ENCODE measurements at regions not wholly inside any gene's neighbourhood (a gene's known extent, or its start where the extent isn't known, plus 50 kb on each side); places are given as distances from the start of the nearest gene placed in this dataset.

- H3K4me1 ChIP-seq: no peaks in the 10 kb centered on the region
- H3K36me3 ChIP-seq: no peaks in the 10 kb centered on the region
- no peak for DNase-seq
- H3K27me3 ChIP-seq: no peaks in the 10 kb centered on the region
- no peaks in the 10 kb centered on the region for H3K9me3 ChIP-seq
- H3K4me3 ChIP-seq (ENCODE audit: low read depth, low read length): no peak overlapping the region
- no peak for TF ChIP-seq CTCF (IDR thresholded peaks at IDR 0.05; ENCODE audit: low read depth, low read length)
Measured at GRCh38 chr4:136909626-136910025, 622.7 kb downstream of the PCDH18 start.

GRCh38 chr4:136908122-136908521 lies 624.2 kb downstream of the PCDH18 start:
- Histone ChIP-seq H3K4me3 (ENCODE audit: low read depth, low read length) (no peak overlapping the region), H3K36me3 (no peaks in the 10 kb centered on the region), H3K27me3 (no peaks in the 10 kb centered on the region), H3K4me1 (no peaks in the 10 kb centered on the region), H3K9me3 (no peaks in the 10 kb centered on the region)
- DNase-seq: no peak
- TF ChIP-seq CTCF (IDR thresholded peaks at IDR 0.05; ENCODE audit: low read depth, low read length): no peak

GRCh38 chr4:136900696-136901095 lies 631.6 kb downstream of the PCDH18 start:
- H3K4me3 ChIP-seq (ENCODE audit: low read depth, low read length): no peak overlapping the region
- H3K9me3 ChIP-seq: no peaks in the 10 kb centered on the region
- TF ChIP-seq CTCF (IDR thresholded peaks at IDR 0.05; ENCODE audit: low read depth, low read length): no peak
- H3K36me3 ChIP-seq: no peaks in the 10 kb centered on the region
- DNase-seq: no peak
- H3K4me1 ChIP-seq: no peaks in the 10 kb centered on the region
- H3K27me3 ChIP-seq: no peaks in the 10 kb centered on the region

- H3K4me1 ChIP-seq: no peaks in the 10 kb centered on the region
- H3K4me3 ChIP-seq (ENCODE audit: low read depth, low read length): no peak overlapping the region
- no peaks in the 10 kb centered on the region for H3K36me3 ChIP-seq
- TF ChIP-seq CTCF (IDR thresholded peaks at IDR 0.05; ENCODE audit: low read depth, low read length): no peak
- no peak for DNase-seq
- H3K27me3 ChIP-seq: no peaks in the 10 kb centered on the region
- no peaks in the 10 kb centered on the region for H3K9me3 ChIP-seq
Measured at GRCh38 chr4:136898590-136899248, 633.6 kb downstream of the PCDH18 start.

GRCh38 chr4:136893573-136893972 lies 638.7 kb downstream of the PCDH18 start:
- Histone ChIP-seq H3K4me1 (no peaks in the 10 kb centered on the region), H3K4me3 (ENCODE audit: low read depth, low read length) (no peak overlapping the region), H3K9me3 (no peaks in the 10 kb centered on the region), H3K27me3 (no peaks in the 10 kb centered on the region), H3K36me3 (no peaks in the 10 kb centered on the region)
- no peak for DNase-seq
- TF ChIP-seq CTCF (IDR thresholded peaks at IDR 0.05; ENCODE audit: low read depth, low read length): no peak

- Histone ChIP-seq H3K27me3 (no peaks in the 10 kb centered on the region), H3K9me3 (no peaks in the 10 kb centered on the region), H3K36me3 (no peaks in the 10 kb centered on the region), H3K4me1 (no peaks in the 10 kb centered on the region; the same call in 1 of the 2 replicates), H3K4me3 (ENCODE audit: low read depth, low read length) (no peak overlapping the region)
- DNase-seq: no peak
- TF ChIP-seq CTCF (IDR thresholded peaks at IDR 0.05; ENCODE audit: low read depth, low read length): no peak
Measured at GRCh38 chr4:136881666-136882065, 650.6 kb downstream of the PCDH18 start.

Data from BE2C (cell line).